DMS53 (cell line): ENCODE measurements at regions not wholly inside any gene's neighbourhood (a gene's known extent, or its start where the extent isn't known, plus 50 kb on each side); places are given as distances from the start of the nearest gene placed in this dataset.

ENCODE experiments used
- DNase-seq: peaks from one replicate; lab custom pipeline; 2025; lab: John Stamatoyannopoulos, UW

DNA sequence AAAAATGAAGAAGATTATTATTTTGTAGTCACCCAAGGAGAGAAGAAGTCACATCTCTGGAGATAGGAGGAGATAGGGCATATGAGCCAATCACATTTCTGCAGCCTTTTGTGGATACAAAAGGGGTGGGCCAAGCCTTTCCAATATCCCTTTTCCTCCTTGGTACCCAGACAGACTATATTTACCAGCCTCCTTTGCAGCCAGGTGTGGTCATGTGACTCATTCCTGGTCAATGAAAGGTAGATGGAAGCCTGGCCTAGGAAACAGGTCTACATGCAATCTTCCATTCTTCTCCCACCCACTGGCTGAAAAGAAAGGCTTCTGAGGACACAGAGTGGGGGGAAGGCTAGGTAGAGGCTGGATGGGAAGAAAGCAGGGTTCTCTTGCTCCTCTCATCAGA lies 58.1 kb upstream of the ERG start:
- DNase-seq, result no peak

DNA sequence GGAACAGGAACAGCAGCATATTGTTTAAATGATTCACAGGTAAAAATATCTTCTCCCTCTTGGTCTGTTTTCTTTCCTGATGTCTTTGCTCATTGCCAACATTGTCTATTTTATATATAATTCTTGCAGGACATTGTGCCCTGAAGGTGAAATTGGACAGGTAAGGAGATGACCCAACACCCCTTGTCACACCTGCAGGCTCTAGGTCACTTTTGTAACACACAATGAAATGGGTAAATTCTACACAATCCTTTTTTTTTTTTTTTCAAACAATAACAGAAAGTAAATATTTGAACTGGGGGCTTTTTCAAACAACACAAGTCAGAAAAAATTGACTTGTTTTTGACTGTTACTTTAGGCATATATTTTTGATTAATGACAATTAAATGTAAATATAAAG lies 62.9 kb upstream of the ERG start:
- peak; percentile 54 for DNase-seq

DNA sequence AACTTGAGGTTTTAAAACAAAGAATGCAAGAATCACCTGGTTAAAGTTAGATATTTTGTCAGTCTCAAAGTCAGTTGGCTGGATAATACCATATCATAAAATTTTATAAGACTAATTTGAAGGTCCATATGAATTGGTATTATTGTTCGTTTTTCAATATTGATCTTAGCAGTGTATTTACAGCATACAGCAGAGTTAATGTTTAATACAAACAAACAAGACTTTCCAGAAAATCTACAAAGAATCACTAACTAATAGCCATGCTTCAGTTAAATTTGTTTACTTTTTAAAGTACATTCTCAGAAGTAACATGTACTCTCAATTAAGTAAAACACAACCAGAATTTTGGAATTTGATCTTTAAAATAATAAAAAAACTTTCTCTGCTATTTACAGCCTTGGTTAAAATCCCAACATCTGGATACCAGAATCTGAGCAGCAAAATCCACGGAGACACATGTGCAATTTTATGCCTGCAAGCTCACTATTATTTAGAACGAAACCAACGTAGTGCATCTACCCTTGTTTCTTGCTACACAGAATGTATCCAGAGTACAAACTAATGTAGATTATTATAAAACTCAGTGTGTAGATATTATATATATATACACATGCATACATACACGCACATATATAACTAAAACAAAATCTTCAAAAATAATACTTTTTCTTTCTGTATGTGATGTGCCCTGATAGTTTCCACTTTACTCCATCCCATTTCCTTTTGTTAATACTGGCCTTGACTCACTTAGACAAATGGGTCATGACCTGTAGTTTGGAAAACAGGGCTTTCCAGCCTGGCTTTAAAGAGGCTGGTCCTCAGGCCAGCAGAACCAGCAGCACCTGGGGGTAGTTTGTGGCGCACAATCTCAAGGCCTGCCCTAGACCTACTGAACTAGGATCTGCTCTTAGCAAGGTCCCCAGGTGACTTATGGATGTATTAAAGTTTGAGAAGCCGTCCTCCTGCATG lies 63.6 kb upstream of the ERG start:
- peak; percentile 45 for DNase-seq

DNA sequence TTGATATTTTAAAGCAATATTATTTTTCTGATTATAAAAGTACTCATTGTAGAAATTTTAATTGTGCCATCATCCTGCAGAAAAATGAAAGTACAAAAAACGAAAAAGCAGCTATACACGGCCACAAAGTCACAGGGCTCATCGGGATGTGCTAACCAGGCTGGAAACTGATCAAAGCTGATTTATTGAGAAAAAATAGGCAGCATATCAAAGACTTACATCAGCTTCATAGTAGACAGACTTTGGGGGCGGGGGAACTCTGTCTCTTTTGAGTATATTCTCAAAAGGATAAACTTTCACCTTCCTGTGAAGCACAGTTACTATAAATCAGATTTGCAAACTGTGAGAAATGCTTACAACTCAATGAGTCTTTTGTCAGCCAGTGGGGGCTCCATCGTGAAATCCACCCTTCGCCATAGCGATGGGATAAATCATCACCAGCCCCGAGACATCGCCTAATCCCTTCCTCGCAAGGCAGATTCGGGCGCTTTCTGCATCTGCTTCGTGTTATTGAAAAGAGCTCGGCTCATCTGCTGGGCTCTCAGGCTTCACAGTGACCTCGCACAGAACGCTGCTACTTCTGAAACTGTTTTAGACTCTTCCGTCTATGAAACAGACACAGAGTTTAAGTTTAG lies 69.2 kb upstream of the ERG start:
- no peak for DNase-seq

DNA sequence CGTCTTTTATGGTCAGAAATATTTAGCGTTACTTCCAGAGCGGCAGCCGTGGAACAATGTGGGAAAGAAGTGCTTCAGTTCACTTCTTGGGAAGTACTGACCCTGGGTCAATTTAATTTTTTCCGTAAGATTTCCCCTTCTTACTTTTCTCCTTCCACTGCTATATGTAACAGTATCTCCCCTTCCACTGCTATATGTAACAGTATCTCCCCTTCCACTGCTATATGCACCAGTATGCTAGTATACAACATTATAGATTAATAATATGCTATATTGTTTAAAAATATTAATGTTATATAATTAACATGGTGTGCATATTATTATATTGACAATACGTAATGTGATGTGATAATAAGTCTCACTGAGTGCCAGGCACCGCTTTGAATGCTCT lies 69.7 kb upstream of the ERG start:
- no peak for DNase-seq

DNA sequence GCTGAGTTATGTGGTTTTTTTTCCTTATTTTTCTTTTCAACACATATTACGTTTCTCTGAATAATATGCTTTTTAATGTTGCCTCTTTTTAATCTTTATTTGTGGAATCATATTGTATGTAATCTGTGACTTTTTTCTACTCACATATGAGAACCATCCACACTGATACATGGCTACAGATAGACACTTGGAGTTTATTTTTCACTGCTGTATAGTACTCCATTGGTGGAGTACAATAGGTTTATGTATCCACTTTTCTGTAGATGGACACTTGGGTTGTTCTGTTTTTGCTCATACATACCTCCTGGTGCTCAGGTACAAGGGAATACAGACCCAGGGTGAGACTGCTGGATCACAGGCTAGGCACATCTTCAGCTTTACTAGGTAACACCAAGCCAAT lies 71.5 kb upstream of the ERG start:
- DNase-seq, result no peak

DNA sequence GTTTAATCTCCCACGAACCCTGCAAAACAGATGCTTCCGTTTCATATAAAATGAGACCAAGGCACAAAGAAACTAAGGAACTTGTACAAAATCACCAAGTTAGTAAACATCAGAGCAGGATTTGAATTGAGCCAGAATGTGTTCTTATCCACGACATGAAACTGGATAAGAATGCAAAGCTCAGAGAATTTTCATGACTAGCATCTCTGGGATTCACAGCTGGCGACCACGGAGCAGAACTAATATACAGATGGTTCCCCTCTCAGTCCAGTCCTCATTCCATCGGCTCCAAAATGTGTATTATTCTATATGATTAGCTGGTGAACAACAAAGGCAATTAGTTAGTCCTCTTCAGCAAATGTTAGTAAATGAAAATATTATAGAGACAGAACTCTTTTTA lies 72.3 kb upstream of the ERG start:
- DNase-seq, result no peak

DNA sequence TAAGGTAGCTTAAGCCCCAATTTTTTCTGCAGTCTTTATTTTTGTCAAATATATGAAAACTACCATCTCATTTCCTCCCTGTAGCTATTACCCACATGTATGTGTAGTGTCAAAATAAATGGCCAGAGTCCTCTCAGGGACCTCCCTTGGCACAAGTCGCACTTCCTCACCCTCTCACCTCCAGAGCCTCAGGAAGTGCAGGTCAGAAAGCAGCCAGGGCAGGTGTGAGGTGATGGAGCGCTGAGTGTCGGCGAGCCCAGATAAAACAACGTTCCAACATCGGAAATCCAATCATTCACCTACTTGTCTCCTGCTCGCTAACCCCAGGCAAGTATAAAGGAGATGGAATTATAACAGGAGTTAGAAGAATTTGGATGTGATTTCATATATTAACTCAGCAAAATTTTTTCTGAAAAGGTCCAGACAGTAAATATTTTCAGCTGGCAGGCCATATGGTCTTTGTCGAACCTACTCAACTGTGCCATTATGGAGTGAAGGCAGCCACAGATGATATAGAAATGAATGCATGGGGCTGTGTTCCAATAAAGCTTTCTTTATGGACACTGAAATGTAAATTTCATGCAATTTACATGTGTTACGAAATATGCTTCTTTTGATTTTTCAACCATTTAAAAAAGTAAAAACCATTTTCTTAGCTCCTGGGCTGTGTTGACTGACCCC lies 76.8 kb upstream of the ERG start:
- no peak for DNase-seq

DNA sequence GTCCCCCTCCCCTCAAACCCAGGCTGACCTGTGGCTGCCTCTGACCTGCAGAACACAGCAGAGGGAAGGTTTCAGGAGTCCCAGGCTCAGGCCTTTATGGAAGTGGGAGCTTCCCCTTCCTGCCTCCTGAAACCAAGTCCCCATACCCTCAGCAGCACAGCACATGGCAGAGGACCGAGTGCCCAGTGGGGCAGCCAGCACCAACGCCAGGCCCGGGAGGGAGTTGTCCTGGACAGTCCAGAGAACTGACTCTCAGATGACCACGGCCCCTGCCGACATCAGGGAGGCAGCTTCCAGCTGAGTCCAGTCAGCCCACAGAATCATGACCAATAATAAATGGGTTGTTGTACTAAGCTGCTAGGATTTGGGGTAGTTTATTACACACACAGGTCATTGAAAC lies 79.6 kb upstream of the ERG start:
- no peak for DNase-seq

DNA sequence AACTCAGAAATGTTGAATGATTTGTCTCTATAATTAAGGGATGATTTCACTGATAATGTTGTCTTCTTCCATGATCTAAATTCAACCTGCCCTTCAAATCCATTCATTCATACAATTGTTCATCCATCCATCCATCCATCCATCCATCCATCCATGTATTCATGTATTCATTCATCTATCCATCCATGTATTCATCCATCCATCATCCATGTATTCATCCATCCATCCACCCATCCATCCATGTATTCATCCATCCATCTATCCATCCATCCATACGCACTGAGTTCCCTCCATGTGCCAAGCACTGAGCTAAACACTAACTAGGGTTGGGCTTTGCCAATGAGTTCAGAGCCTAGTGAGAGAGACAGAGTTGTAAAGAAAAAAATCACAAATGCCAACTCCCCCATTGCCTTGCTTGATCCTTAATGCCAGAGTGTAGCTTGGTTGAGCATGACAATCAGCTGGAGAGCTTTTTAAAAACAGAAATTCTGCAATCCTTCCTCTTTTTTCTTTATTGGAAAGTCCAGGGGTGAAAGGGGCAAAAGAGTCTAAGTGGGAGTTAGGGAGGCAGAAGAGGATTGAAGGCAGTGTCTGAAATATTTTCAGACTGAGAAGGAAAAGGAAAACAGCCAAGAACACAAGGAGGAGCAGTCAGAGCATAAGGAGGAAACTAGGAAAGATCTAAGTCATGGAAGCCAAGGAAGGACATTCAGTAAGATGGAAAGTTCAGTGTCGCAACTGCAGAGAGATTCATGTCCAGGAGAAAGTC lies 92.4 kb upstream of the ERG start:
- no peak for DNase-seq

DNA sequence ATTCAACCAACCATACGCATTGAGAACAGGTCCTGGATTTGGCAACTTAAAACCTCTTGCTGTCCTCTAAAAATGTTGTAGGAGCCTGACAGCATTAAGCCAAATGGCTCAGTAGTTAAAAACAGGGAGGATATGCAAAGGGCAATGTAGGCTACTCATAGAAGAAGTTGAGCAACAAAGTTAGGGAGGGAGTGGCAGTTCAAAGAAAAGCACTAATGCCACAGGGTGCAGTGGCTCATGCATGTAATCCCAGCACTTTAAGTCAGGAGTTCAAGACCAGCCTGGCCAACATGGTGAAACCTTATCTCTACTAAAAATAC lies 92.9 kb upstream of the ERG start:
- DNase-seq, result no peak

DNA sequence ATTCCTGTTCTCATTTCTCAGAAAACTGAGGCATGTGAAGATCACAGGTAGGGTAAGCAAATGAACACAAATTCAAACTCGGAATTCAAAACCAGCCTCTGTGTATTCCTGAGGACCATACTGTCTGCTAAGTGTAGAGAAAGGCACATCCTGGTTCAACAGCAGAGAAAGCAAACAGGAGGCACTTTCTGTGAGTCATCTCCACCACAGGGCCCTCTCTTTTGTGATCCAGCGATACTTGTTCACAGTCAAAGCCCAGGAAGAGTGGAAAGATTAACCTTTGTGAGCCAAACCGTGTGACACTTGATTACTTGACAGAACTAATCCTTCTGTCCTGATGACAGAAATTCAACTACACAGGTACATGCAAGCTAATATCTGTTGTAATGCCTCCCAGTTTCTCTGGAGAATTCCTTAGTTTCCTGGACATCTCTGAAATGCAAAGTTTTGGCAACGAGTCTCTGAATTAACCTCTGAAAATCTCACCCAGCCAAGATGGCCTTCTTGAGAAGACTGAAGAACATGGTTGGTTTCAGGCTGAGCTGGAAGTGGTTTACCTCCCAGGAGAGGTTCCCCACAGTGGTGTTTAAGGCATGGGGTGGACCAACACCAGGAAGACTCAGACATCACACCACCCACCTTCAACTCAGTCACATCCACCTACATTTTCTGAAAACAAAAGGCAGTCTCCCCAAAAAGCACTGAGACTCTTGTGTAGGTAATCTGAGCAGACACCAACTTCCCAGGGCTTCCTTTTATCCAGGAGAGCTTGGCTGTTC lies 98.2 kb upstream of the ERG start:
- DNase-seq, result peak; percentile 92

DNA sequence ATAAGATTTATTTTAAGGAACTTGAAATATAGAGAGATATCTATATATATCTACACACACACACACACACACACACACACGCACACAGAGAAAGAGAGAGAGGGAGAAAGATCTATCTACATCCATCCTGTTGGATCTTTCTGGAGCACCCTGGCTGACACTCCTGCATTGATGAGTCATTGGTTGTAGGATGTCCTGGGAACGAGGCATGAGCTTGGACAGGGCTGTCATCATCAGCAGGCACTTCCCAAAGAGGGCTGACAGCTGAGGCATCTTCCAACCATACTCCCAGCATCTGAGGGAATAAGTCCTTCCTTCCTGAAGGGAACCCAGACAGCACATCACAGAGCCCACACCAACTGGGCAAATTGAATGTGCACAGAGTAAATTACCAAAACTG lies 99.1 kb upstream of the ERG start:
- DNase-seq, result peak; percentile 78

DNA sequence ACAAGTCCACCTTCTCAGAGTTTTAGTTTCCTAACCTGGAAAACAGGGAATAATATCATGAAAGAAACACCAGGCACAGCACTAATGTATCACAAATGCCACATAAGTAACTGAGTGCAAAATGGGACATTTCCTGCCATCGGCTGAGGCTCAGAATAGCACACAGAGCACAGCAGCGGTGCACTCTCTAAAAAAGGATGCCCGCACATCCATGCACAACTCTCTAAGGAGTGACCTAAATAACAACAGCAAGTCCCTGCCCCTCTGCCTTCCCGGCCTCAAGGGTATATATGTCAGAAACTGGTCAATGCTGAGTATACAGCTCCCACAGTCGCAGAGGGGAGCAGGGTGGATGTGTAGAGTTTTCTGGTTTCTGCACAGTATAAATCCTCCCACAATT lies 100.1 kb upstream of the ERG start:
- no peak for DNase-seq

DNA sequence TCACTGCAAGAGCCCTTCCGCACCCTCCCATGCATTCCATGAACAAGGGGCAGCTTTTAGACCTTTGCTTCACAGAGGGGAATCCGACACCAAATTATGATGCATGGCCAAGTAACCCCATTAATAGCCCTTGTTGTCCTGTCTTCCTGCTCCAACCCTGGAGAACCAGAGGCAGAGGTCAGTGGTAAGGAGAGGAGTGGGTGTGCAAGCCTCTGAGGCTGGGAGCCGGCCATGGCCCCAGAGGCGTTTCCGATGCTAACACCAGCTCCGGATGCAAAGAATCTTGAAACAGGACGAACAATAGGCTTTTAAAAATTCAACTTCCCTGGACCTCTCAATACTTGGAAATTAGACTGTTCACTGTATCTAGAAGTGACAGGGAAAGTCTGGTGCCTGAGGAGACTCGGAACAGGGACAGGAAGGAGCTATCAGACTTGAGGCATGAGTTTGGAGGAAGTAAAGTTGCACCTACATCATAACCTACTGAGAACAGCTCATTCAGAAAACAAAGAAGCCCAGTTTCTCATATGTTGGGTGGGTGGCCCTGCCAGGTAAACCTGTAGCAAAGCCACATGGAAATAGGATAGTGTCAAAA lies 101.2 kb upstream of the ERG start:
- DNase-seq, result no peak

DNA sequence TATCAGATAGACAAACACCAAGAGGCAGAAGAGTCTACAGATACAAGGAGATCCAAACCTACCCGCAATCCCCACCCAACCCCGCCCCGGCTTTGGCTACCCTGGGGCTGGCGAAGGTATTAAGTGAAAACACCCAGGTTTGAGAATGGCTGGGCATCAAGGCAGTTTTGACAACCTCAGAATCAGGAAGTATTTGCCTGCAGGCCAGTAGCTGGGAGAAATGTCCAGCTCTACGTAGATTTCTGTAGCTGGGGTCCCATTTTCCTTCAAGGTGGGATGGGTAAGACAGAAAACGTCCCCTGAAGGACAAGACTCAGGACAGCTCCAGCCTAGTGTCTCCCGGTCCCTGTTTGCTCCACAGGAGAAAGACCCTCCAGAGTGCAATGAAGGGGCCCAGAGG lies 101.8 kb upstream of the ERG start:
- no peak for DNase-seq

DNA sequence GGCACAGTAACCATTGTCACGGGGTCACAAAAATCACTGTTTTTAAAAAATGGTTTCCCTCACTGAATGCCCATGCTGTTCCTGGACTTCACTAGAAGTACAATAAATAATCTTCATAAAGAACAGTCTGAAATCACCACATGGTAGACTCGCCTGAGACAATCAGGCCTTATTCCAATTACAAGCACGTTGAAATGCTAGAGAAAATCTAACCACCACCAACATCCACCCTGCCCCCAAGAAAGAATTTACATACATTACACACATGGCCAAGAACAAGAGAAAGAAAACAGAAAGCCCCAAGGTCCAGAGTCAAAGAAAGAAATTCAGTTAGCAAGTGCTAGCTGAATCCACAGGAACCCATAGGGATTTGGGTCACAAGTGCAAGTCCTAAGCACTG lies 107.0 kb upstream of the ERG start:
- DNase-seq, result no peak

DNA sequence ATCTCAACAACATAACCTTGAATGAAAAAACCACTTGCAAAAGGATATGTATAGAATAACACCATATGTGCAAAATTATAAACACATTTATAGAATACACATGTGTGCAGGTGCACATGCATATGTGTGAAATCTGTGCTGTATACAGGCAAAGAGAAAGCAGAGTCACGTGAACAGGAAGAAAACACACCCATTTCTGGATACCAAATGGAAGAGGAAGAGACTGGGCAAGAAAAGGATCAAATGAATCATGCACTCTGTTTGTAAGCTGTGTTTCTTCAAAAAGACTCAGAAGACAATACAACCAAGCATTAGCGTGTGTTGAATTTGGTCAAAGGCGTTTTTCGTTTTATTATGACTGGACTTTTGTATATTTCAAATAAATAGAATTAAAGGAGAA lies 111.3 kb upstream of the ERG start:
- no peak for DNase-seq

DNA sequence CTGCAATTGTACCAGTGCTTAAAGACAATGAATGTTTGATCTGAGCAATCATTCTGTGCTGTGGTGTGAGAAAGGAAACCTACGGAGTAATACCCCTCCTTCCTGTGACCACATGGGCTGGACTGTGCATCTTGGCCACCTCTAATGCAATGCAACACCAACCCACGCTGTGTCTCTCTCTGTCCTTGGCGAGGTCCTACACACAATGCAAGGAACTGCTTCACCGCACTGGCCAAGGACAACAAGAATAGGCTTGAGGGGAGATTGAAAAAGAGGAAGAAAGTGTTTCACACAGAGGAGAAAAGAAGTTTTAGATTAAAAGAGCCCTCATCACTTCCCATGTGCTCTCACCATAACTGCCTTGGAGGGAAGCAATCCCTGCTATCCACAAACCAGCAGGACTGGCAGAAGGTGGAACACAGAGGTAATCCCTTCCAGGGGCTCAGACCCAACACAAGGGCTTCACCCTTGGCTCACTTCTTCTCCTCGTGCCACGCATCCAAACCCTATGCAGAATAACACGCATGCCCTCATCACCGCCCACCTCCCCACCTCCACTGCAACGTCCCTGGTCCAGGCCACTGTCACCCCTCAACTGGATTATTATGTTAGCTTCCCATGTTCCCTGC lies 112.5 kb upstream of the ERG start:
- no peak for DNase-seq

DNA sequence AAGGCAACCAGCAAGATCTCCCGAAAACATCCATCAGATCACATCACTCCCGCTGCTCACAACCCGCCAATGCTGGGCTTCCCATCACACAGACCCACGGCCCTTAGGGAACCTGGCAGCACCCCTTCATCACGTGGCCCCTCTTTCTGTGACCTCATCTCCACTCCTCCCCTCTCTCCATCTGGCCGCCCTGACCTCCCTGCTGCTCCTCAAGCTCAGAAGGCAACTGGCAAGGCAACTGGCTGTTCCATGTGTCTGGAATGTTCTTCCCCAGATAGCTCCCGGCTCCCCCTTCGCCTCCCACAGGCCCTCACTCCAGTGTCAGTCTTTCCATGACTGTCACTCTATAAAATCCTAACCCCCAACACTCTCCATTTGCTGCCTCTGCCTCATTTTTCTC lies 113.0 kb upstream of the ERG start:
- no peak for DNase-seq

DNA sequence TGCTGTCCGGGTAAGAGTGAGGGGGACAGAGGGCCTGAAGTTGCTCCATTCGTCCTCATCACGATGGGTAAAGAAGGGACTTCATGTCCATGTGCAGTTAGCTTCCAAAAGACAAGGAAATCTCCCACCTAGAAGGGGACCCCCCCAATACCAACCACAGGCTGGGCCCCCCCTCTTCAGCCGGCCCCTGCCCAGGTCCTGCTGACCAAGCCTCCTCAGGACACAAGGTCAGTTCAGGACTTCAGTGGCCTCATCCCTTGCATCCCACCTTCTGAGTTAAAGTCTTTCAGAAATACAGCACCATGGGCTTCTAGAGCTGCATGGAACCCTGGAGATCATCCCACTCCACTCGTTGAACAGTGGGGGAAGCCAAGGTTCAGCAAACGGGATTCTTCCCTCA lies 115.4 kb upstream of the ERG start:
- DNase-seq, result no peak
